OCI-LY7 (cell line): ENCODE measurements at regions not wholly inside any gene's neighbourhood (a gene's known extent, or its start where the extent isn't known, plus 50 kb on each side); places are given as distances from the start of the nearest gene placed in this dataset.

Experiments used
- CTCF ChIP-seq: fragments of 200-600 bp; sonication (generic); conservative IDR thresholded peaks from 2 replicates; pipeline ENCODE4 v1.5.1; 2014; ENCODE audit warnings: mild to moderate bottlenecking, antibody characterized with exemption, low read length, moderate library complexity, mixed read lengths
- EZH2phosphoT487 ChIP-seq: fragments of 200-600 bp; sonication (generic); IDR thresholded peaks from 2 replicates; pipeline ENCODE4 v1.6.1; 2018; ENCODE audit warnings: low read depth, borderline replicate concordance, mild to moderate bottlenecking, mixed run types, antibody characterized with exemption, low read length, moderate library complexity, mixed read lengths

- no peak for TF ChIP-seq CTCF
- no peak for TF ChIP-seq EZH2phosphoT487
Observed at GRCh38 chr2:64356906-64357305, 97.1 kb upstream of the LGALSL start.
